ENCODE measurements at regions not wholly inside any gene's neighbourhood (a gene's known extent, or its start where the extent isn't known, plus 50 kb on each side); places are given as distances from the start of the nearest gene placed in this dataset.

DNA sequence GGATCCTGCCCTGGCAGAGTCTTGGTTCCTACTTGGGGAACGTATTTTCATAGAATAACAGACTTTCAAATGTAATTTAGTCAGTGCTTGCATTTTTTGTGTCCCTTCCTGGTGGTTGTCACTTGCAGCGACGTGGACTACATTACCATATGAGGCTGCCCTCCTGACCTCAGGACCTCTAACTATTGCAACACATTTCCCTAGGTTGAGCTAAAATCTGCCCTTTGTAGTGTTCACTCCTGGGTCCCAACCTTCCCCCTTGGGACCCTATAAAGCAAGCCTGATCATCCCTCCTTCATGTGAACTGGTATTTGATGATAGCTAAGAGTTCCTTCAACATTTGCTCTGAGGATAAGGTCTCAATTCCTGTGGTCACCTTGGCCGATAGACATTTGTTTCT is 95.6 kb upstream of the CACNA1E start:
- TF ChIP-seq EZH2phosphoT487 (IDR thresholded peaks at IDR 0.05; ENCODE audit: low read length): no peak
- TF ChIP-seq EZH2 (optimal IDR thresholded peaks at IDR 0.05; ENCODE audit: low read depth, low read length): no peak
- TF ChIP-seq, protein P1, sequence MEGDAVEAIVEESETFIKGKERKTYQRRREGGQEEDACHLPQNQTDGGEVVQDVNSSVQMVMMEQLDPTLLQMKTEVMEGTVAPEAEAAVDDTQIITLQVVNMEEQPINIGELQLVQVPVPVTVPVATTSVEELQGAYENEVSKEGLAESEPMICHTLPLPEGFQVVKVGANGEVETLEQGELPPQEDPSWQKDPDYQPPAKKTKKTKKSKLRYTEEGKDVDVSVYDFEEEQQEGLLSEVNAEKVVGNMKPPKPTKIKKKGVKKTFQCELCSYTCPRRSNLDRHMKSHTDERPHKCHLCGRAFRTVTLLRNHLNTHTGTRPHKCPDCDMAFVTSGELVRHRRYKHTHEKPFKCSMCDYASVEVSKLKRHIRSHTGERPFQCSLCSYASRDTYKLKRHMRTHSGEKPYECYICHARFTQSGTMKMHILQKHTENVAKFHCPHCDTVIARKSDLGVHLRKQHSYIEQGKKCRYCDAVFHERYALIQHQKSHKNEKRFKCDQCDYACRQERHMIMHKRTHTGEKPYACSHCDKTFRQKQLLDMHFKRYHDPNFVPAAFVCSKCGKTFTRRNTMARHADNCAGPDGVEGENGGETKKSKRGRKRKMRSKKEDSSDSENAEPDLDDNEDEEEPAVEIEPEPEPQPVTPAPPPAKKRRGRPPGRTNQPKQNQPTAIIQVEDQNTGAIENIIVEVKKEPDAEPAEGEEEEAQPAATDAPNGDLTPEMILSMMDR (IDR thresholded peaks at IDR 0.05; ENCODE audit: low read length): no peak
- no peak overlapping the region for H3K27ac ChIP-seq (ENCODE audit: low read length)
- no peak for DNase-seq

DNA sequence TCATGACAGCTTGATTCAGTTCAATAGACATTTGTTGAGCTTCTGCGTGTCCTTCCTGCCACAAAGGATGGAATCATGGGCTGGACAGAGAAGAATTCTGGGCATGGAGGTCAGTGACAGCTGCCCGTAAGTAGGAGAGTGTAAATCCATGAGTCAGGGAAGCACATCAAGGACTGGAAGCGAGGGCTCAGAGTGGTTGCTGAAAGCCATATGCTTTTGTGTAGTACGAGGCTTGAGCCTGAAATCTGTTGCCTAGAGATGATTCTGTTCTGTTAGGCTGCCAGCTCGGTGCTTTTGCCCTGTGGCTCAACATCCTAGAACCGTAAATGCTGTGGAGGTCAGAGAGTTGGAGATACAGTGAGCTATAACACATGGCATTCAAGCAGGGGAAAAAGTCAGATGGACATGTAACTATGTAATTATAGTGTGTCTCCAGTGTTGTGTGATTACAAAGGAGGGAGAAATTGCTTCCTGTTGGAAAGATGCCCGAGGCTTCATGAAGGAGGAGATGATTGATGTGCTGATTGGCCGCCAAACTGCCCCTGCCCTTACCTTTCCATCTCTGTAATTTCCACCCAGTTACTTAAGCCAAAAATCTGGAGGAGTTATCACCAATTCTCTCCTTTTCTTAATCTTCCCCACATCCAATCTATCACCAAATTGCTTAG is 92.8 kb upstream of the CACNA1E start:
- H3K4me2 ChIP-seq (ENCODE audit: low read depth, low read length): no peak overlapping the region
- H3F3A ChIP-seq (ENCODE audit: insufficient read depth, low read length): no peaks in the 10 kb centered on the region
- no peaks in the 10 kb centered on the region for H3K4me1 ChIP-seq (ENCODE audit: low read length)
- H3K27me3 ChIP-seq (replicated peaks; ENCODE audit: insufficient read depth, low read length): no peaks in the 10 kb centered on the region
- no peak for DNase-seq
- no peak for TF ChIP-seq EZH2phosphoT487 (IDR thresholded peaks at IDR 0.05; ENCODE audit: low read length)
- TF ChIP-seq, protein P1 (IDR thresholded peaks at IDR 0.05; ENCODE audit: low read length): no peak
- TF ChIP-seq EZH2 (optimal IDR thresholded peaks at IDR 0.05; ENCODE audit: low read depth, low read length): no peak
- no peak overlapping the region for H3K27ac ChIP-seq (ENCODE audit: low read length)
- H2AFZ ChIP-seq (ENCODE audit: low read length): no peak overlapping the region
- H3K36me3 ChIP-seq (replicated peaks; ENCODE audit: insufficient read depth, low read length): no peaks in the 10 kb centered on the region
- H4K20me1 ChIP-seq (ENCODE audit: insufficient read depth, low read length): no peaks in the 10 kb centered on the region
- no peak overlapping the region for H3K4me3 ChIP-seq (ENCODE audit: low read length)
- no peaks in the 10 kb centered on the region for H3K9me2 ChIP-seq (replicated peaks; ENCODE audit: insufficient read depth, low read length)
- no peaks in the 10 kb centered on the region for H3K9me3 ChIP-seq (replicated peaks; ENCODE audit: insufficient read depth, low read length)
- no peak overlapping the region for H3K9ac ChIP-seq (ENCODE audit: low read length)
- no peaks in the 10 kb centered on the region for H3K79me2 ChIP-seq (ENCODE audit: low read length)

More for the DNA sequence above, 95.6 kb upstream of the CACNA1E start:
- H3K27me3 ChIP-seq (replicated peaks; ENCODE audit: insufficient read depth, low read length): no peaks in the 10 kb centered on the region
- no peaks in the 10 kb centered on the region for H3K9me3 ChIP-seq (replicated peaks; ENCODE audit: insufficient read depth, low read length)
- H3F3A ChIP-seq (ENCODE audit: insufficient read depth, low read length): no peaks in the 10 kb centered on the region
- no peaks in the 10 kb centered on the region for H3K36me3 ChIP-seq (replicated peaks; ENCODE audit: insufficient read depth, low read length)
- H3K9ac ChIP-seq (ENCODE audit: low read length): no peak overlapping the region
- no peaks in the 10 kb centered on the region for H4K20me1 ChIP-seq (ENCODE audit: insufficient read depth, low read length)
- H3K4me1 ChIP-seq (ENCODE audit: low read length): no peaks in the 10 kb centered on the region
- no peaks in the 10 kb centered on the region for H3K9me2 ChIP-seq (replicated peaks; ENCODE audit: insufficient read depth, low read length)
- no peak overlapping the region for H3K4me2 ChIP-seq (ENCODE audit: low read depth, low read length)
- H3K79me2 ChIP-seq (ENCODE audit: low read length): no peaks in the 10 kb centered on the region
- H3K4me3 ChIP-seq (ENCODE audit: low read length): no peak overlapping the region
- H2AFZ ChIP-seq (ENCODE audit: low read length): no peak overlapping the region

DNA sequence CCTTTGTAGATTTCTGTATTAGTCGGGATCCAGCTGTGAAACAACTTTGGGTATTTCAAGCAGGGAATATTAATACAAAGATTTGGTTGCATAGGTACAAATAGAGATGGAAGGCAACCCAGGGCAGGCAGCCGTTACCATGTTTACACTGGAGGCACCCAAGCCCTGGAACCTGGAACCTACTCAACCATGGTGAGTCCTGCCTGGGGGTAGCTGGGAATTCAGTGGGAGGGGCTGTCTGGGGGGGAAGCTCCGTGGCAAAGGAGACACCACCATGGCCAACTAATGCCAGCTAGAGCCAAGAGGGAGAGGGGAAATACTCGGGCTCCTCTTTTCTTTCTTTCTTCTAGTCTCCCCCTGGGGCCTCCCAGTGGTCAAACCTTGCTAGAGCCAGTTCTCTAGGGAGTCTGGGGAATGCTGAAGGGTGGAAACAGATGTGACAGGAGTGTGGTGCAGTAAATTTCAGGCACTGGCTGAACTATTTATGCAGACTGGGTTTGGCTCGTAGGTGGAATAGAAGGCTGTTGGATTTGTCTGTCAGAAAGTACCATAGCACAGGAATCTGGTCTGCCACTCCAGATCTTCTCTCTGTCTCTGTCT is 91.9 kb upstream of the CACNA1E start:
- Histone ChIP-seq H2AFZ (ENCODE audit: low read length) (no peak overlapping the region), H3K79me2 (ENCODE audit: low read length) (no peaks in the 10 kb centered on the region), H3K27ac (ENCODE audit: low read length) (no peak overlapping the region), H4K20me1 (ENCODE audit: insufficient read depth, low read length) (no peaks in the 10 kb centered on the region), H3K4me3 (ENCODE audit: low read length) (no peak overlapping the region), H3F3A (ENCODE audit: insufficient read depth, low read length) (no peaks in the 10 kb centered on the region), H3K9ac (ENCODE audit: low read length) (no peak overlapping the region), H3K4me2 (ENCODE audit: low read depth, low read length) (no peak overlapping the region), H3K36me3 (replicated peaks; ENCODE audit: insufficient read depth, low read length) (no peaks in the 10 kb centered on the region), H3K9me3 (replicated peaks; ENCODE audit: insufficient read depth, low read length) (no peaks in the 10 kb centered on the region), H3K9me2 (replicated peaks; ENCODE audit: insufficient read depth, low read length) (no peaks in the 10 kb centered on the region), H3K4me1 (ENCODE audit: low read length) (no peaks in the 10 kb centered on the region), H3K27me3 (replicated peaks; ENCODE audit: insufficient read depth, low read length) (no peaks in the 10 kb centered on the region)
- TF ChIP-seq EZH2phosphoT487 (IDR thresholded peaks at IDR 0.05; ENCODE audit: low read length) (no peak), EZH2 (optimal IDR thresholded peaks at IDR 0.05; ENCODE audit: low read depth, low read length) (no peak)
- TF ChIP-seq, protein P1 (IDR thresholded peaks at IDR 0.05; ENCODE audit: low read length): no peak
- no peak for DNase-seq

Data from MM.1S (cell line).